COLO668 (cell line): ENCODE measurements at regions not wholly inside any gene's neighbourhood (a gene's known extent, or its start where the extent isn't known, plus 50 kb on each side); places are given as distances from the start of the nearest gene placed in this dataset.
"Not testable (repeated sequence)": the region's sequence is repeated elsewhere in the genome, so short reads cannot be mapped to it uniquely, and the experiment has no call there.

ENCODE experiments used
- DNase-seq: peaks from one replicate; lab custom pipeline; 2025; ENCODE audit not compliant: unreplicated experiment; lab: John Stamatoyannopoulos, UW

DNA sequence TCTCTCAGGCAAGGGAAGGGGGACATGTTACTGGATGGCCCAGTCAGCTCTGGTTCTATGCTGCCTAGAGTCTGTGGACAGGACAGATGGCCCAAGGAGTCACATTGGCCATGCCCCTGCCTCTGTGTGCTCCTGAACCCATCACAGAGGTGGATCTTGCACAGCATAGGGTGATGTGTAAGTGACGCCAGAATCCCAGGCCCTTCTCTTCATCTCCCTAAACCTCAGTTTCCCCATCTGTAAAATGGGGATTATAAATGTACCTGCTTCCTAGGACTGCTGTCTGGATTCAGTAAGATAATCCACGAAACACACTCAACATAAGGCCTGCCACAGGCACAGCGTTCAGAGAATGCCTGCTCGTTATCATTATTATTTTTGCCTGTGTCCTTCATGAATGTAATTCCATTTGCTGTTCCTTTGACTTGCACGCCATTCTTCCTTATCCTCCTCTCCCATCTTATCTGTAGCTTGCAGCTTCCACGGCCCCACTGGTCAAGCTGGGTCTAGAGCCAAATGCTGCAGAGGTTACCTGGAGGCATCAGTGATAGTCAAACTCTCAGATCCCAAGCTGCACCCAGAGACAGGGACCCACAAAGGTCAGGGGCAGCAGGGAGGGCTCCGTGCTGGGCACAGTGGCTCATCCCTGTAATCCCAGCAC lies 207.0 kb downstream of the MN1 start:
- no peak for DNase-seq

DNA sequence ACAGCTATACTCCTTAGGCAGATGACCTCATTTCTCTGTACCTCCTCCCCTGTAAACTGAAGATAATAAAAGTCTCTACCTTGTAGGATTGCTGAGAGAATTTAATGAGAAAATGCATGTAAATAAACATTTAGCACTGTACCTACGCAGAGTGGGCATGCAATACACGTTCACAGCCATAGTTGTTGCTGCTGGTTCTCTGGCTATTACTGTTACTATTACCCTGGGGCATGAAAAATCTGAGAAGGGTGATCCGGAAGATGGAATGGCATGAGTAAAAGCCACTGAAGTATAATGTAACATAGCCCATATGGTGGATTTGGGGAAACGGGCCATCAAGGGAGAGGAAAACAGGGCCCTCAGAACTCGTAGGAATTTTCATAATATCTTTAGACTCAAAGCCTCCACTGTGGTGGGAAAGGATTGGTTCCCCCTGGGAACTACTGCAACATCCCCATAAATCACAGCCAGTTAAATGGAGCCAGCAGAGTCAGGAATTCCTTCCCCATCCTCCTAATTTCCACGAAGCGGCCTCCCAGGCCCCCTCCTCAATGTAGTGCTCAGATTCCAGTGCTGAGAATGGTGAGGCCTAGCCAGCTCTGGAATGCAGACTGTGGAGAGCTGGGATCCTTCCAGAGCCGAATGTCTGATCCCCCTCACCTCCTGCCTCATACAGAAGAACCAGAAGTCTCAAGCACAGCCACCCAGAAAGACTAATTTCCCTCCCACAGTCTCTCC lies 205.3 kb downstream of the MN1 start:
- no peak for DNase-seq

DNA sequence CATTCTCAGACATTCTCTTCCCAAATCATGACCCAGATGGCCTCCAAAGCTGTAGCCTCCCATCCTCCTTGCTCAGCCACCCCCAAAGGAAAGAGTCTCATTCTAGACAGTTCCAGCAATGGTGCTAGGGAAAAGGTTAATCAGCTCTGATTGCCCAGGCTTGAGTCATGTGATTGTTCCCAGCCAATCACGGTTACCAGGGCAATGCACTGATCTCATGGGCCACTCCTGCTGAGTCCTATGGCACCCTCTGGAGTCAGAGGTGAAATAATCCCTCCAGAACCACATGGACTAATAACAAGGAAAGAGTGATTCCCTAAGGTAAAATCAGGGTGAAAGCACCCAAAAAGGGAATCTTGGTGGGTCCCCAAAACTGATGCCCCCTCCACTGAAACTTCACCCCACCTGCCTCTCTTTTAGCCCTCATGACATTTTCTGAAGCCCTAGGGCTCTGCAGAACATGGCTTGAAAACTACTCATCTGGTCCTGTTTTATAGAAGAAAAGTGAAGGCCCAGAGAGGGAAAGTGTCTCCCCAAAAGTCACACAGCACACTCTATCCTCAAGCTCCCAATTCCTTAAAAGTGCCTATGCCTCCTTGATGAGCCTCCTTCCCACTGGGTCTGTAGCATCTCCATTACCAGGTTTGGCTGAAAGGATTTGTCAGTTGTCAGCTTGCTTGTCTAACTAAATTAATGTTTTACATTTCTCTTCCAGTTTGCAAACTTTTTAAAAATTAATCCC lies 203.7 kb downstream of the MN1 start:
- no peak for DNase-seq

DNA sequence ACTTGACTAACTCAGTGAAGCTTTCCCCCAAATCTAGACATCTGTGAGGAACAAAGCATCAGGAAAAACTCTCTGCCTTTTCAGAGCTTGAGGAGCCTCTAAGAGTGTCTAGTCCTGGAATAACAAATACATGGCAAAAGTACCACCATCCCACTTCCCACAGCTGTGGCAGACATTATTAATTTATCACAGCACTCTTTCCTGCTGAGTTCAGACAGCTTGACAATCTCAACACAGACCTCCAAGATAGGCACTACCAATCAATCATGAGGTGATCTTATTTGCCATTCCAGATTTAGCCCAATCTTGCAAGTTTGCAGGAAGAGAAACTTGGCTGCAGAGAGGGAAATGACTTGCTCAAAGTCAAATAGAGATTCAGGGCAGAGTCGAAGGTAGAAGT lies 202.8 kb downstream of the MN1 start:
- no peak for DNase-seq

DNA sequence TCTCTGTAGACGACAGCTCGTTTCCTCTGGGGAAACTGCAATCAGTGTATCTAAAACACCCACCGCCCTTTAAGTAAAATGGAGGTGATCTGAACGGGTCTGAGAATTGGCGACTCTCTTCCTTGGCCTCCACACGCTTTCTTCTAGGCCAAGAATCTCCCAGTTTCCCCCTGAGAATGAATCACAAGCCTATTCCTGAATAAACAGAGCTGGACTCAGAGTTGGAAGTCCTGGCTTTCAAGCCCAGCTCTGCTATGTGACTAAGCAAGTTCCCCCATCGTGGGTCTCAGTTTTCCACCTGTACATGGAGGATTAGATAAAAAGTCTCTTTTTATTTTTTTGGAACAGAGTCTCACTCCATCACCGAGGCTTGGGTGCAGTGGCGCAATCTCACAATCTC lies 200.4 kb downstream of the MN1 start:
- DNase-seq = no peak

DNA sequence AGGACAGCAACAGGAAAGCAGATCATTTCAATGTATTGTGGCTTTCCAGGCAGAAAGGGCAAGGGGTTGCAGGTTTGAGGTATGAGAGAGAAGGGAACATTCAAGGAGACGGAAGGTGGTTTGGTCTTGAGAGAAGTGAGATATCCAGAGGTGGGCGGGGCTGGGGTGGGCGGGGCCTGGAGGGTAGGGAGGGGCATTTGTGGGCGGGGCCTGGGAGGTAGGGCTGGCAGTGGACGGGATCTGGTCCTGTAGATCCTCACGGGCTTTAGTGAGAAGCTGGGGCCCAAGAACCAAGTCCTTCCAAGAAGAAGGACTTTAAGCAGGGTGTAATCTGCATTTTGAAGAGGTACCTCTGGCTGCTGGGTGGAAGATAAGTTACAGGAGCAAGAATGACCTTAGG lies 199.2 kb downstream of the MN1 start:
- DNase-seq = no peak

DNA sequence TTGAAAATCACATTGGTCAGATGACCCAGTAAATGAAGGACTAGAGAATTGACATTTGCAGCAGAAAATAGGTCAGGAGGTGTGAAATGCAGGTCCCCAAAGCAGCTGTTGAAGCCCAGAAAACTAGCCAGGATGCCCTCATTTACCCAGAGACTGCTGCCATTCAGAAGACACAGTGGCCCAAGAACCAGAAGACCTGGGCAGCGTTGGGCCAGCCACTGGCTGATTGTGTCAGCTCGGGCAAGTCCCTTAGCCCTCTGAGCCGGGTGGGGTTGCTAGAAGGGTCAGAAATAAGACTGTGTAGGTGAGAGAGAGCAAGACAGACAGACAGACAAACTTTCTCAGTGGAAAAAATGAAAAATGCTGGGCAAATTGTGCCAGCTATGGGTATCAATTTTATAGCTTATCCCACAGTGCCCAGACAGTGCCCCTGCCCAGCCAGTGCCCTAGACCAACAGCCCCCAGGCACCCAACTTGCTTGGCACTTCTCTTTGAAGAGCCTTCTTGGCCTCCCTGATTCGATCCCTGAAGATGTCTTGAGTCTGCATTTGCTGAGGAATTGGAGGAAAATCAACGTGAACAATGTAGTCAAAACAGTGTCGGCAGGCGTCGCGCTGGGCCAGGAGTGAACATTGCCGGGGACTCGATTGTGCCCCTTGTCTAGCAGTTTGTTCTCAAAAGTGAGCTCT lies 198.3 kb downstream of the MN1 start:
- no peak for DNase-seq

DNA sequence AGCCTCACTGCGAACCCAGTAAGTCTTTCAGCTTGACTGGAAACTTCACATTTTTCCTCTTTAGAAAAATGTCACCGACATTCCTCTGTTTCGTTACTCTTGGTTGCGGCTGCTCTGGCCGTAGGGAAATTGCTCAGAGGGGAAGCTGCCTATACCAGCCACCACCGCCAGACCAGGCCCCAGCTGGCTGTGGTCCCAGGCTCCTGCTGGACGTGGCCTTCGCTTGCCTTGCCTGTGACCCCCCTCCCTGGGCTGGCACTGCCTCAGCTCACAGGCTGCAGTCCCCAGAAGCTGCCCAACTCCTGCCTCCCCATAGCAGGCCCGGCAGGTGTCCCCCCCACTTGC lies 197.8 kb downstream of the MN1 start:
- DNase-seq = no peak

DNA sequence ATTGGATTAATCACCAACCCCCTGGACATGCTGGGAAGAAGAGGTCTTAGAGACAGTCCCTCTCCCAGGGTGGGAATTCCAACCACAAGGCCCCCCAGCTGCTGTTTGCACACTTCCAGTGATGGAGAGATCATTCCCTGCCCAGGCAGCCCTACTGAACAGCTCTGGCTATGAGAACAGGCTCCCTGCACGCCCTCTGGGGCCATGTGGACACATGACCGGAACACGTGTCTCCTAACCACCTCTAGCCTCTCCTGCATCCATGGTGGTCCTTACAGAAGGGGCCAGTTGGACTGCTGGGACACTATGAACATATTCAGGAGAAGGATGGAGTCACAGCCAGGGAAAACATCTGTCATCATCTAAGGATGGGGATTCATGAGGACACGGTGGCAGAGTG lies 196.2 kb downstream of the MN1 start:
- no peak for DNase-seq

DNA sequence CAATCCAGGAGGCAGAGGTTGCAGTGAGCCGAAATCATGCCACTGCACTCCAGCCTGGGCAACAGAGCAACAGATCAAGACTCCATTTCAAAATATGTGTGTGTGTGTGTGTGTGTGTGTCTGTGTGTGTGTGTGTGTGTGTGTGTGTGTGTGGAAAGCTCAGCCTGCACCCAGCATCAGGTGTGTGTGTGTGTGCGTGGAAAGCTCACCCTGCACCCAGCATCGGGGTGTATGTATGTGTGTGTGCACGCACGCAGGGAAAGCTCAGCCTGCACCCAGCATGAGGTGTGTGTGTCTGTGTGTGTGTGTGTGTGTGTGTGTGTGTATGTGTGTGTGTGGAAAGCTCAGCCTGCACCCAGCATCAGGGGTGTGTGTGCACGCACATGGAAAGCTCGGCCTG lies 193.8 kb downstream of the MN1 start:
- not testable (repeated sequence) for DNase-seq

DNA sequence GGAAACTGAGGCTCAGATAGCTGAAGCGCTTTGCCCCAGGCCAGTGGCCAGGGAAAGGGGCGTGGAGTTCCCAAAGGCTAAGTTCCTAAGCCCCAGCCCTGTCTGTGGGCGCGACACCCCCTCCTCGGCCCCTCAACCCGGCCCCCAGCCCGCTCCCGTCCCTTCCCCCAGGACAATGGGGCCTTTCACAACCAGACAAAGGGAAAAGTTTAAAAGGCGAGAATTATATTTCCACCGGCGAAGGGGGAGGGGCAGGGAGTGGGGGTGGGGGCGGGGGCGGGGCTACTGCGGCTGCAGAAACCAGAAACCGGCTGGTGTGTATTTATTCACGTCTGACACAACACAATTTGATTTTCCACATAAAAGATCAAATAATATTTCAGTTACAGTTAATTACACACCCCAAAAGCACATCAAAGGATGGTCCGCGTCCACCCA lies 192.1 kb downstream of the MN1 start:
- DNase-seq = no peak

DNA sequence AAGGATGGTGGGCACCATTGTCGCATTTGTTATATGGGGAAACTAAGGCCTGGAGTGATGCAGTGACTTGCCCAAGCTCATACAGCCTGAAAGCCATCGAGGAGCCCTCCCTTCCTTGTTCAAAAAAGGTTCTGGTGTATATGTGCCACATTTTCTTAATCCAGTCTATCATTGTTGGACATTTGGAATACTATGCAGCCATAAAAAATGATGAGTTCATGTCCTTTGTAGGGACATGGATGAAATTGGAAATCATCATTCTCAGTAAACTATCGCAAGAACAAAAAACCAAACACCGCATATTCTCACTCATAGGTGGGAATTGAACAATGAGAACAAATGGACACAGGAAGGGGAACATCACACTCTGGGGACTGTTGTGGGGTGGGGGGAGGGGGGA lies 191.4 kb downstream of the MN1 start:
- not testable (repeated sequence) for DNase-seq

DNA sequence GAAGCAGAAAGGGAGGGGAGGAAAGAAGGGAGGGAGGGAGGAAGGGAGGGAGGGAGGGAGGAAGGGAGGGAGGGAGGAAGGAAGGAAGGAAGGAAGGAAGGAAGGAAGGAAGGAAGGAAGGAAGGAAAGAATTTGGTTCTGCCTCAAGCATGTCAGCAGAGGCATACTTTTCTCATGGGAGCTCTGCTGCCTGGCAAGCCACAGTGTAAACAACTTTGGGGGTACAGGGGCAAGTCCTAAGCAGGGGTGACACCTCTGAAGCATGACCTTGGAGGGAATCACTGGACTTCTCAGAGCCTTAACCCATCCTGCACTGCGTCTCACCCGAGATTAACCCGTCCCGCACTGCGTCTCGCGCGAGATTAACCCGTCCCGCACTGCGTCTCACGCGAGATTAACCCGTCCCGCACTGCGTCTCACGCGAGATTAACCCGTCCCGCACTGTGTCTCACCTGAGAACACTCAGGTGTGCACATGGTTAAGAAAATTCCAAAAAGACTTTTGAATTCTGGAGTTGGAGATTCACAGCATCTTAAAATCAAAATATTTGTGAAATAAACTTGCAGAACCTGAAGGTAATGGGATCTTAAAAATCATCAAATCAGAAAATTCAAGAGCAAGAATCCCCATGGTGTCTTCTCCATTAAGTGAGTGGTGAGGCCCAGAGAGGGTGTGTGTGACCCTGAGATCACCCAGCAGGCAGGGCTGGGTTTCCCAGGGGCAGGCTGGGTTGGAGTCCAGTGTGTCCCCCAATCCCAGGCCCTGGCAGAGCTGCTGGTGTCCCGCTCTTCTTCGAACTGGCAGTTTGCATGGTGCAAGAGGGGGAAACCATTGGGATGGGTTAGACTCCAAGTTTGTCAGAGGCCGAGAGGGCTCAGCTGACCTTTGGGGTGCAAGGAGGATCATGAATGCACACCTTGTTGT lies 190.4 kb downstream of the MN1 start:
- DNase-seq = no peak

DNA sequence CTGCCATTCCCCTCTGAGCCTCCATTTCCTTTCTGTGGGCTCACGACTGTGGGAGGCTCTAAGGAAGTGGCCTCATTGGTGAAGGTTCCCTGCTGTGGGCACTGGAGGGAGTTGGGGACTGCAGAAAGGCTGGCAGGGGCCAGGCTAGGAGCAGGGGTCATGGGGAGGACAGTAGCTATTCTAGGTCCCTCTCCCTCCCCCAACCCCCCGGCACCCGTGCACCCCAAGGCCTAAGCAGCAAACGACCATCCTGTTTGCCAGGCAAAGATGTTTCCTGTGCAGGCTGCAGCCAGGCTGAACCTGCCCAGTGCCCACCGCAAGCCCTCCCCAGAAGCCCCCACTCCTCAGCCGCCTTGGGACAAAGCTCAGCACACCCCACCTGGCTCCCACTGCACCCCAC lies 189.4 kb downstream of the MN1 start:
- DNase-seq = no peak

DNA sequence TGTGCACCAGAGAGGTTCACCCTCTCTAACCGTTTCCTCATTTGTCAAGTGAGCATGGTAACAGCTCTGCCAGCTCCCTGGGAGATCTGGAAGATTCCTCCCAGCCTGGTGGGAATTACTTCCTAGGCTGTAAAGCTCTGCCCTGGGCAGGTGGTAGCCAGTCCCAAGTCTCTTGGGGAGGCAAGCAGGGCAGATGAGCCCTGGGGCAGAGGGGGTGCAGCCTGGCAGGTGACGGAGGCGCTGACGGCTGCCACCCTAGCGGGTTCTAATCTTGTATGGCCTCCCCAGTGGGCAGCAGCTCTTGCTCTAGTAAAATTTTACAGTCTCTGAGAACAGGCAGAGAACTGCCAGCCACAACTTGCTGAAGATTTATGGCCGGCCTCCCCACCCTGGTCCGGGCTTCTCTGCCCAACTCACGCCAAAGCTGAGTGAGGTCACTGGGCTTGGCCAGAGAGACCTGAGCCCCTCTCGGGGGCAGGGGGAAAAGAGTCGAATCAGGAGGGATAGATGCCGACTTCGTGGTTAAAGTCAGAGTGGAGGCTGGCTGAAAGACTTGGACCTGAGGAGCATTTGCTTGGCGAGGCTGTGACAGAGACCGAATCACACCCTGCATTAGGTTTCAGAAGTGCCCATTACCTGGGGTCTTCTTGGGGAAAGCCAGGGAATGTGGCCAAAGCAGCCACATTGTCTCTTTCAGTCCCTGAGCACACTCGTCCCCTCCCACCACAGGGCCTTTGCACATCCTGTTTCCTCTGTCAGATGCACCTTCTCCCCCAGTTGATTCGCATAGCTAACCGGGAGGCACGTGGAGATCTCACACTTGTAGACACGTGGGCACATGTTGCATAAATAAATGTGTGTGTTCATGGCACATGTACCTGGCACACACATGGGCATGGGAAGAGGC lies 188.2 kb downstream of the MN1 start:
- DNase-seq = no peak

DNA sequence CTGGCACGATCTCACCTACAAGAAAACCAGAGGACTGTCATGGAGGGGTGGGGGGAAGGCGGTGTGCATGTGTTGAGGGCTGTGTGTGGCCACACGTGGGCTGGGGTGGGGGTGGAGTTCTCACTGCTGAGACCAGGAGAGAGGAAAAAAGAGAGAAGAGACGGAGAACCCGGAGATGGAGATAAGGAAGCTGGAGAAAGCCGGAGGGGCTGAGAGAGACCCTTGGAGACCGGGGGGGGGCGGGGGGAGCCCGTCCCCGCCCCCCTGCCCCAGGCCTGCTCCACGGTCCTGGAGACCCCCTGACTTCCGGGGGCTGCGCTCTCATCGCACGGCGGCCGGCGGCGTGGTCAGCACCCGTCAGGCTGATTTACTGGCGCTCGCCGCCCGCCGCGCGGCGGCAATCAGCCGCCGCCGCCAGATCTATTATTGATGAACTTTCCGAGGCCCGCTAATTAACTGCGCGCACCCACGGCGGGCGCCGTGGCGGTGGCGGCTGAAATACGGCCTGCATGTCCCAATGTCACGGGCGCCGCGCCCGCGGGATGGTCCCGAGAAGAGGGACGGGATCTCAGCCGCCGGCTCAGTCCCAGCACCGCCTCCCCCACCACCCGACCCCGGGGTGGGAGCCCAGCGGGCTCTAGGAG lies 187.4 kb downstream of the MN1 start:
- DNase-seq = no peak

DNA sequence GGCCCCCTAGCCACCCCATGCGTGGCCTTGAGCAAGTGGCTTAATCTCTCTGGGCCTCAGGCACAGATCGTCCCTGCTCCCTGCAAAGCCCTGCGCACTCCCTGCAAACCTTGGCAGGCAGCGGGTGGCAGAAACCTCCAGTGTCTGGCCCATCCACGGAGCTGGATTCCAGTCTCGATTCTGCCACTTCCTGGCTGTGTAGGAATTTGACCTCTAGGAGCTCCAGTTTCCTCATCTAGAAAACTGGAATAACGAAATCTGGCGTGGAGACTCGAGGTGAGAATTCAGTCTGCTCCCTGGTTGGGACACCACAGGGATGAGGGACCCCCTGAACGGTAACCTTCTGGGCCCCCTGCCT lies 186.9 kb downstream of the MN1 start:
- DNase-seq = no peak

DNA sequence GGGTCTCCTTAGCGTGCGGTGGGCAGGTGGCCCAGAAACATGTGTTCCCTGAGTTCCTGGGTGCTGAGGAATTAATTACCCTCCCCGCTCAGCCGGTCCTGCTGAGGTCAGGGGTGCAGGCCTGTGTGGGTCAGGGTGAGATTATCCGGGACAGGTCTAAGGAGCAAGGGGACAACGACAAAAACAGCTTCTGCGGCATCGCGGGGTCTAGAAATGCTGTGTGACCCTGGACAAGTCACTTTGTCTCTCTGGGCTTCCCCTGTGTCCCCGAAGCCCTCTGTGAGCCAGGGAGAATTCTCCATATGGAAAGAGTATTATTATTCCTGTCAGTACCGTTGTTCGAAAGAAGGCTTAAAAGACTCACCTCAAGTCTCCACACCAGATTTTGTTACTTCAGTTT lies 186.1 kb downstream of the MN1 start:
- no peak for DNase-seq

DNA sequence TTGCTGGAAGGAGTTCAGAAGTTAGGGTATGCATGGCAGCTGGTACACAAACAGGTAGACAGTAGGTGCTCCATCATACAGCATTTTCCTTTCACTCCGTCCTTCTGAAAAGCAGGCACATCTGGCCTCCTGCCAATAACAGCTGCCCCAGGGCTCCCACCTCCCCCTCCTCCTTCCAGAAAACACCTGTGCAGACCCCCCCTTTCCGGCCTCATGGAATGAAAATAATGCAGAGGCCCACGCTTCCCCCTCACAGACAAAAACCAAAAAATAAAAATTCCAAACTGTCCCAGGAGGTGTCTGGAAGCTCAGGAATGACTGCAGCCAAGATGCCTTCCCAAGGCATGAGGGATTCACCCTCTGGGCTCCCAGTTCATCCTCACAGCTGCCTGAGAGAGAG lies 185.5 kb downstream of the MN1 start:
- DNase-seq = no peak
